Activated CD8-positive, alpha-beta T cell treated with anti-CD3 and anti-CD28 coated beads, Interleukin-2, amount 10 ng/mL, durations not matched to agents 7 days and 5 days (primary cell): ENCODE measurements at regions not wholly inside any gene's neighbourhood (a gene's known extent, or its start where the extent isn't known, plus 50 kb on each side); places are given as distances from the start of the nearest gene placed in this dataset.
"Not testable (repeated sequence)": the region's sequence is repeated elsewhere in the genome, so short reads cannot be mapped to it uniquely, and the experiment has no call there.

Source experiments
- ATAC-seq: fragments of 150-1000 bp; cut with Tn5 transposase; one replicate; pipeline ENCODE4 v1.10.0; 2021; ENCODE audit warnings: moderate library complexity
- CTCF ChIA-PET: fragments of 350-600 bp; sonication (Branson Sonifier 250); formaldehyde crosslinking; loops from one replicate; lab custom pipeline; 2021; ENCODE audit warnings: antibody characterized with exemption; lab: Charles Lee
- POLR2A ChIA-PET: fragments of 350-600 bp; sonication (Branson Sonifier 250); formaldehyde crosslinking; loops from one replicate; lab custom pipeline; 2021; ENCODE audit warnings: antibody characterized with exemption; lab: Charles Lee
- DNase-seq: peaks from one replicate; pipeline ENCODE4 v3.0.0-alpha.2; 2020
- H3K27ac Mint-ChIP-seq: one replicate; pipeline ENCODE4 v1.8.0; 2021; ENCODE audit warnings: mild to moderate bottlenecking, mixed read lengths
- H3K27me3 Mint-ChIP-seq: one replicate; pipeline ENCODE4 v1.8.0; 2021; ENCODE audit warnings: low read depth, mixed read lengths
- H3K36me3 Mint-ChIP-seq: one replicate; pipeline ENCODE4 v1.8.0; 2021; ENCODE audit warnings: low read depth, mixed read lengths
- H3K4me1 Mint-ChIP-seq: one replicate; pipeline ENCODE4 v1.8.0; 2021; ENCODE audit warnings: low read depth, mixed read lengths
- H3K4me3 Mint-ChIP-seq: one replicate; pipeline ENCODE4 v1.8.0; 2021; ENCODE audit warnings: mild to moderate bottlenecking, mixed read lengths
- H3K9me3 Mint-ChIP-seq: one replicate; pipeline ENCODE4 v1.8.0; 2022; ENCODE audit warnings: mixed read lengths; ENCODE audit not compliant: insufficient read depth

- H3K4me1 Mint-ChIP-seq: no peaks in the 10 kb centered on the region
- no peaks in the 10 kb centered on the region for H3K9me3 Mint-ChIP-seq
- ChIA-PET CTCF (no interaction called here), POLR2A (no interaction called here)
- DNase-seq (no peak), ATAC-seq (no peak)
- no peaks in the 10 kb centered on the region for H3K27me3 Mint-ChIP-seq
- no peak overlapping the region for H3K27ac Mint-ChIP-seq
- no peaks in the 10 kb centered on the region for H3K36me3 Mint-ChIP-seq
- no peak overlapping the region for H3K4me3 Mint-ChIP-seq
These were observed 188.0 kb upstream of the C21orf91 start for GRCh38 chr21:18007121-18007520.

GRCh38 chr21:18006691-18007090 lies 187.5 kb upstream of the C21orf91 start:
- no peak overlapping the region for H3K27ac Mint-ChIP-seq
- no peaks in the 10 kb centered on the region for H3K4me1 Mint-ChIP-seq
- DNase-seq (no peak), ATAC-seq (no peak)
- no peaks in the 10 kb centered on the region for H3K36me3 Mint-ChIP-seq
- H3K4me3 Mint-ChIP-seq: no peak overlapping the region
- no peaks in the 10 kb centered on the region for H3K27me3 Mint-ChIP-seq
- CTCF ChIA-PET: no interaction called here
- no peaks in the 10 kb centered on the region for H3K9me3 Mint-ChIP-seq
- POLR2A ChIA-PET: no interaction called here

GRCh38 chr21:18002393-18002792 lies 183.2 kb upstream of the C21orf91 start:
- no peaks in the 10 kb centered on the region for H3K9me3 Mint-ChIP-seq
- H3K27ac Mint-ChIP-seq: no peak overlapping the region
- H3K36me3 Mint-ChIP-seq: no peaks in the 10 kb centered on the region
- ChIA-PET POLR2A (interaction anchor here (0.8 kb wide), 1 partner anchor 1390 kb away, joined by 3 read pairs; no protein-coding TSS in a partner anchor), CTCF (no interaction called here)
- no peak for DNase-seq
- no peak overlapping the region for H3K4me3 Mint-ChIP-seq
- H3K27me3 Mint-ChIP-seq: no peaks in the 10 kb centered on the region
- no peak for ATAC-seq
- H3K4me1 Mint-ChIP-seq: no peaks in the 10 kb centered on the region

- H3K36me3 Mint-ChIP-seq: no peaks in the 10 kb centered on the region
- POLR2A ChIA-PET: no interaction called here
These were observed 182.0 kb upstream of the C21orf91 start for GRCh38 chr21:18000981-18001686.

GRCh38 chr21:17998599-17998998 lies 179.4 kb upstream of the C21orf91 start:
- POLR2A ChIA-PET, H3K36me3 Mint-ChIP-seq, H3K9me3 Mint-ChIP-seq, H3K27me3 Mint-ChIP-seq, DNase-seq, H3K27ac Mint-ChIP-seq, H3K4me3 Mint-ChIP-seq, CTCF ChIA-PET, ATAC-seq, H3K4me1 Mint-ChIP-seq: not testable (repeated sequence)

More at GRCh38 chr21:18000981-18001686, 182.0 kb upstream of the C21orf91 start:
- no peaks in the 10 kb centered on the region for H3K4me1 Mint-ChIP-seq
- no peak overlapping the region for H3K27ac Mint-ChIP-seq
- H3K9me3 Mint-ChIP-seq: no peaks in the 10 kb centered on the region
- H3K27me3 Mint-ChIP-seq: no peaks in the 10 kb centered on the region
- no peak overlapping the region for H3K4me3 Mint-ChIP-seq
- ATAC-seq (no peak), DNase-seq (no peak)
- CTCF ChIA-PET: no interaction called here

- CTCF ChIA-PET: no interaction called here
- H3K27me3 Mint-ChIP-seq: no peaks in the 10 kb centered on the region
- ATAC-seq: no peak
These were observed 170.6 kb upstream of the C21orf91 start for GRCh38 chr21:17989780-17990179.

GRCh38 chr21:17988102-17988437 lies 168.9 kb upstream of the C21orf91 start:
- Mint-ChIP-seq H3K4me3 (no peak overlapping the region), H3K27me3 (no peaks in the 10 kb centered on the region), H3K27ac (no peak overlapping the region), H3K9me3 (peaks cover 2% of the 10 kb centered on the region), H3K36me3 (no peaks in the 10 kb centered on the region), H3K4me1 (no peaks in the 10 kb centered on the region)
- ChIA-PET CTCF (no interaction called here), POLR2A (no interaction called here)
- no peak for ATAC-seq
- DNase-seq: no peak

More at GRCh38 chr21:17989780-17990179, 170.6 kb upstream of the C21orf91 start:
- no peaks in the 10 kb centered on the region for H3K36me3 Mint-ChIP-seq
- H3K27ac Mint-ChIP-seq: no peak overlapping the region
- peaks cover 2% of the 10 kb centered on the region for H3K9me3 Mint-ChIP-seq
- POLR2A ChIA-PET: no interaction called here
- H3K4me1 Mint-ChIP-seq: no peaks in the 10 kb centered on the region
- no peak for DNase-seq
- no peak overlapping the region for H3K4me3 Mint-ChIP-seq

GRCh38 chr21:17987382-17988101 lies 168.4 kb upstream of the C21orf91 start:
- no peaks in the 10 kb centered on the region for H3K36me3 Mint-ChIP-seq
- H3K4me3 Mint-ChIP-seq: no peak overlapping the region
- H3K27me3 Mint-ChIP-seq: no peaks in the 10 kb centered on the region
- ChIA-PET CTCF (no interaction called here), POLR2A (no interaction called here)
- DNase-seq (no peak), ATAC-seq (no peak)
- no peak overlapping the region for H3K27ac Mint-ChIP-seq
- no peaks in the 10 kb centered on the region for H3K4me1 Mint-ChIP-seq
- peaks cover 2% of the 10 kb centered on the region for H3K9me3 Mint-ChIP-seq

GRCh38 chr21:17981060-17981740 lies 162.0 kb upstream of the C21orf91 start:
- ATAC-seq (no peak), DNase-seq (no peak)
- Mint-ChIP-seq H3K27ac (no peak overlapping the region), H3K36me3 (no peaks in the 10 kb centered on the region), H3K4me3 (no peak overlapping the region), H3K27me3 (no peaks in the 10 kb centered on the region), H3K4me1 (no peaks in the 10 kb centered on the region), H3K9me3 (no peaks in the 10 kb centered on the region)
- ChIA-PET CTCF (no interaction called here), POLR2A (no interaction called here)

- no peaks in the 10 kb centered on the region for H3K27me3 Mint-ChIP-seq
- DNase-seq: no peak
- no peaks in the 10 kb centered on the region for H3K9me3 Mint-ChIP-seq
- no peak overlapping the region for H3K4me3 Mint-ChIP-seq
- no peak for ATAC-seq
- H3K27ac Mint-ChIP-seq: no peak overlapping the region
- H3K36me3 Mint-ChIP-seq: no peaks in the 10 kb centered on the region
- POLR2A ChIA-PET: no interaction called here
- H3K4me1 Mint-ChIP-seq: no peaks in the 10 kb centered on the region
- CTCF ChIA-PET: no interaction called here
These were observed 160.6 kb upstream of the C21orf91 start for GRCh38 chr21:17979763-17980162.

GRCh38 chr21:17978895-17979294 lies 159.7 kb upstream of the C21orf91 start:
- ATAC-seq: no peak
- Mint-ChIP-seq H3K4me3 (no peak overlapping the region), H3K9me3 (no peaks in the 10 kb centered on the region), H3K27ac (no peak overlapping the region), H3K27me3 (no peaks in the 10 kb centered on the region), H3K36me3 (no peaks in the 10 kb centered on the region), H3K4me1 (no peaks in the 10 kb centered on the region)
- CTCF ChIA-PET: no interaction called here
- no peak for DNase-seq
- POLR2A ChIA-PET: no interaction called here

GRCh38 chr21:17976691-17977090 lies 157.5 kb upstream of the C21orf91 start:
- ChIA-PET POLR2A (no interaction called here), CTCF (no interaction called here)
- H3K36me3 Mint-ChIP-seq: no peaks in the 10 kb centered on the region
- no peak overlapping the region for H3K4me3 Mint-ChIP-seq
- ATAC-seq: no peak
- DNase-seq: no peak
- no peaks in the 10 kb centered on the region for H3K4me1 Mint-ChIP-seq
- no peaks in the 10 kb centered on the region for H3K9me3 Mint-ChIP-seq
- H3K27me3 Mint-ChIP-seq: no peaks in the 10 kb centered on the region
- H3K27ac Mint-ChIP-seq: no peak overlapping the region
